Breast epithelium (tissue), 3 donors: ENCODE measurements at regions not wholly inside any gene's neighbourhood (a gene's known extent, or its start where the extent isn't known, plus 50 kb on each side); places are given as distances from the start of the nearest gene placed in this dataset.

Source experiments
- CTCF ChIP-seq, 3 donors: fragments of 450-650 bp; IDR thresholded peaks; one replicate each; pipeline ENCODE4 v1.5.1; 2016 to 2017; ENCODE audit warnings: antibody characterized with exemption in 3 of 3, mild to moderate bottlenecking in 3 of 3, moderate library complexity in 3 of 3
- POLR2A ChIP-seq: fragments of 450-650 bp; IDR thresholded peaks from one replicate; pipeline ENCODE4 v1.6.1; 2016; ENCODE audit warnings: antibody characterized with exemption, mild to moderate bottlenecking, moderate library complexity
- POLR2AphosphoS5 ChIP-seq, 3 donors: sonication (generic); formaldehyde crosslinking; IDR thresholded peaks; one replicate each; pipeline ENCODE4 v1.6.1; 2017; ENCODE audit warnings: antibody characterized with exemption in 3 of 3

GRCh38 chr18:72673242-72673641 lies 129.1 kb upstream of the CBLN2 start:
- no peak for TF ChIP-seq POLR2AphosphoS5 (IDR thresholded peaks at IDR 0.05)
- no peak for TF ChIP-seq POLR2A
- no peak for TF ChIP-seq CTCF (IDR thresholded peaks at IDR 0.05)
